Right lobe of liver (tissue), 4 donors: ENCODE measurements at regions not wholly inside any gene's neighbourhood (a gene's known extent, or its start where the extent isn't known, plus 50 kb on each side); places are given as distances from the start of the nearest gene placed in this dataset.

Experiments used
- POLR2A ChIP-seq: fragments of 450-650 bp; IDR thresholded peaks from one replicate; pipeline ENCODE4 v1.6.1; 2017; ENCODE audit warnings: antibody characterized with exemption, mild to moderate bottlenecking
- TF ChIP-seq, protein P1 (sequence below), 4 donors: fragments of 200-600 bp in 3 of 4; fragments of 450-650 bp in 1 of 4; IDR thresholded peaks; one replicate each; pipeline versions ENCODE4 v1.5.1 to v1.8.0; 2016 to 2022; ENCODE audit warnings: antibody characterized with exemption in 4 of 4, mild to moderate bottlenecking in 2 of 4
- donor health status: DM: no; HTN: no; CAD: no.
- donor health status: DM: no; HTN: no; CAD: no.
- donor health status: DM: no; HTN: yes; CAD: no.

DNA sequence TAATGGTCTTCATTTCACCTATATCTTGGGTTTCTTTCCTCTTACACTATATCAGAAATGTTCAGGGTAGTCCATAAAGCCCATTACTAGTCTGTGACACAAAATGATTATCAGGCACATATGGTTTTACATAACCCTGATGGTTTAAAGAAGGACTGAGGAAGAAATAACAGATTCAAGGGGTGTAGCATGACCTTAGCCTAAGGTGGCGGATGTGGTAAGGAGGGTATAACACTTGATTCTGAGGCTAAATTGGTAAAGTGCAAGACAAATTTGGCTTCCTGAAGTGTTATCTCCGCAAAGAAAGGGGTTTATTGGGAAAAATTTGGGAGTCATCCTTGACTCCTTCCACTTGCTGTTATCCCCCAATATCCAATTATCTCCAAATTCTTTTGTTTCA lies 388.2 kb upstream of the RPS23 start:
- TF ChIP-seq, protein P1, sequence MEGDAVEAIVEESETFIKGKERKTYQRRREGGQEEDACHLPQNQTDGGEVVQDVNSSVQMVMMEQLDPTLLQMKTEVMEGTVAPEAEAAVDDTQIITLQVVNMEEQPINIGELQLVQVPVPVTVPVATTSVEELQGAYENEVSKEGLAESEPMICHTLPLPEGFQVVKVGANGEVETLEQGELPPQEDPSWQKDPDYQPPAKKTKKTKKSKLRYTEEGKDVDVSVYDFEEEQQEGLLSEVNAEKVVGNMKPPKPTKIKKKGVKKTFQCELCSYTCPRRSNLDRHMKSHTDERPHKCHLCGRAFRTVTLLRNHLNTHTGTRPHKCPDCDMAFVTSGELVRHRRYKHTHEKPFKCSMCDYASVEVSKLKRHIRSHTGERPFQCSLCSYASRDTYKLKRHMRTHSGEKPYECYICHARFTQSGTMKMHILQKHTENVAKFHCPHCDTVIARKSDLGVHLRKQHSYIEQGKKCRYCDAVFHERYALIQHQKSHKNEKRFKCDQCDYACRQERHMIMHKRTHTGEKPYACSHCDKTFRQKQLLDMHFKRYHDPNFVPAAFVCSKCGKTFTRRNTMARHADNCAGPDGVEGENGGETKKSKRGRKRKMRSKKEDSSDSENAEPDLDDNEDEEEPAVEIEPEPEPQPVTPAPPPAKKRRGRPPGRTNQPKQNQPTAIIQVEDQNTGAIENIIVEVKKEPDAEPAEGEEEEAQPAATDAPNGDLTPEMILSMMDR (IDR thresholded peaks at IDR 0.05), result no peak
- TF ChIP-seq POLR2A, result no peak
